Left ventricle myocardium inferior (tissue), 1 donor: ENCODE measurements at regions not wholly inside any gene's neighbourhood (a gene's known extent, or its start where the extent isn't known, plus 50 kb on each side); places are given as distances from the start of the nearest gene placed in this dataset.

Experiments used
- DNase-seq: peaks from one replicate; pipeline ENCODE4 v3.0.0-alpha.2; 2020
- H3K27ac ChIP-seq: fragments of 200-600 bp; replicated peaks from 2 replicates; pipeline ENCODE4 v1.8.0; 2021
- H3K27me3 ChIP-seq: fragments of 200-600 bp; 2 replicates; pipeline ENCODE4 v1.8.0; 2021; ENCODE audit warnings: low read depth
- H3K36me3 ChIP-seq: fragments of 200-600 bp; 2 replicates; pipeline ENCODE4 v1.8.0; 2021
- H3K4me1 ChIP-seq: fragments of 200-600 bp; 2 replicates; pipeline ENCODE4 v1.8.0; 2021
- H3K4me3 ChIP-seq: fragments of 200-600 bp; 2 replicates; pipeline ENCODE4 v1.8.0; 2021; ENCODE audit warnings: mild to moderate bottlenecking, moderate library complexity
- H3K9me3 ChIP-seq: fragments of 200-600 bp; replicated peaks from 2 replicates; pipeline ENCODE4 v1.8.0; 2021
- CTCF ChIP-seq: fragments of 200-600 bp; IDR thresholded peaks from 2 replicates; pipeline ENCODE4 v1.8.0; 2021; ENCODE audit warnings: antibody characterized with exemption, mild to moderate bottlenecking, borderline replicate concordance
- intact Hi-C: fragments of 100-400 bp; cut with micrococcal nuclease; formaldehyde crosslinking; loops from one replicate; pipeline ENCODE4 v1.11.0; 2022
- donor health status: DM: no; HTN: yes; CAD: no; lungs with severe emphysema.

GRCh38 chr4:85166318-85166717 lies 199.8 kb upstream of the WDFY3 start:
- DNase-seq = no peak
- Histone ChIP-seq H3K27ac (no peak overlapping the region), H3K27me3 (no peaks in the 10 kb centered on the region), H3K4me3 (no peak overlapping the region), H3K36me3 (no peaks in the 10 kb centered on the region), H3K4me1 (no peaks in the 10 kb centered on the region), H3K9me3 (peaks cover 15% of the 10 kb centered on the region)
- no peak for TF ChIP-seq CTCF
- intact Hi-C loops = no loop called here

DNA sequence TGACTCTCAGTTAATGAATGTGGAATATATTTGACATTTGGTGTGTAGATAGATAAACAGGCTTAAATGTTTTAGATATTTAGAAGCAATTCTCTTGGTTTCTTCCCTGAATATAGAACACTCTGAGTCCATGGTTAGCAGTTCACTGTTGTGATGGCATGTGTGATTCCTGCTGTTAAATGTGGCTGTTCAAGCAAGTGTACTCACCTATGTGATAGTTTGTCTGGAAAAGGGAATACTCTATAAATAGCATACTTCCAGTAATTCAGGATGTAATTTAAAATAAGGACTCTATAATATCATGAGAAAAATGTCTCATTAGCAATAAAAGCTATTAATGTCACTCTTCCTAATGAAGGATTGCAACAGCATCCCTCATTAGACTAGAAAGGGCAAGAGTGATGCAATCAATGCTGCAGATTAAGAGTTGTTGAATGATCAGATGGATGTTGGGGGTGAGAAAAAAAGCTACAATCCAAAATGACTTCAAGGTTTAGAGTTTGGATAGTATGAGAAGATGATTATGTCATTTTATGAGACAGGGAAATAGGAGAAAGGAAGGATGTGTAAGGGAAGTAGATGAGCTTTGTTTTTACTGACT lies 201.8 kb upstream of the WDFY3 start:
- Histone ChIP-seq H3K27ac (no peak overlapping the region), H3K36me3 (no peaks in the 10 kb centered on the region), H3K9me3 (peaks cover 10% of the 10 kb centered on the region), H3K4me3 (no peak overlapping the region), H3K27me3 (no peaks in the 10 kb centered on the region), H3K4me1 (no peaks in the 10 kb centered on the region)
- no peak for TF ChIP-seq CTCF
- intact Hi-C loops = no loop called here
- DNase-seq = no peak

GRCh38 chr4:85170241-85170640 lies 203.8 kb upstream of the WDFY3 start:
- H3K27me3 ChIP-seq = no peaks in the 10 kb centered on the region
- H3K27ac ChIP-seq = no peak overlapping the region
- no peaks in the 10 kb centered on the region for H3K4me1 ChIP-seq
- no peak for TF ChIP-seq CTCF
- H3K4me3 ChIP-seq = no peak overlapping the region
- no peaks in the 10 kb centered on the region for H3K36me3 ChIP-seq
- DNase-seq = no peak
- H3K9me3 ChIP-seq = peaks cover 5% of the 10 kb centered on the region
- intact Hi-C loops = no loop called here

DNA sequence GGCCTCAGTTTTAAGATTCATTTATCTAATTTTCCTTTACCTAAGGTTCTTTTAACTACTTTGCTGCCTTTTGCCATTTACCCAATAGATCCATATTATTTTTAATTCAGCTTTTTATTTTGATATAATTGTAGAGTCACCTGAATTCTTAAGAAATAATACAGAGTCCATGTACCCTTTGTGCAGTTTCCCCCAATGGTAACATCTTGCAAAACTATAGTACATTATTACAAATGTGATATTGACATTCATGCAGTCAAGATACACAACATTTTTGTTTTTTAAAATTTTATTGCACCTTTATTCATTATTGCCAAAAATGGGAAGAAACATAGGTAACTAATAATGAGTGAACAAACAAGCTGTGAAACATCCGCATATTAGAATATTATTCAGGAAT lies 208.7 kb upstream of the WDFY3 start:
- no peak overlapping the region for H3K27ac ChIP-seq
- no peaks in the 10 kb centered on the region for H3K27me3 ChIP-seq
- no peak for TF ChIP-seq CTCF
- H3K4me1 ChIP-seq = no peaks in the 10 kb centered on the region
- no peaks in the 10 kb centered on the region for H3K36me3 ChIP-seq
- peaks cover 5% of the 10 kb centered on the region for H3K9me3 ChIP-seq
- no peak overlapping the region for H3K4me3 ChIP-seq
- intact Hi-C loops = no loop called here
- no peak for DNase-seq

DNA sequence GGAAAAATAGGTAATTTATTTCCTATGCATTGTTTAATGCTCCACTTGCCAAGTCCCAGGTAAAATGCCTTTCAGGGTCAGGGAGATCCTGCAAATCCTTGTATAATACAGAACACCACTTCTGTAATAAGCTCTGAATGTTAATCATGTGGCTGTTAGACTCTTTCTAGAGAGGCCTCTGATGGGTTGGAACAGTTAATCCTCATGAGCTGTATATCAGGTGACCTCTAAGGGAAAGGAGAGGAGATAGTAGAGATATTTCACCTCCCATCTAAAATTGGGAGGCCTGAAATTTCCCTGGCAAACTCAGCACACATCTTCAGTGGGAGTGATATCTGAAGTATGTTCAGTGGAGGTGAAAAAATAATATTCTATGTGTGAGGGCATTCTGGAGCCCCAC lies 210.6 kb upstream of the WDFY3 start:
- Histone ChIP-seq H3K27ac (no peak overlapping the region), H3K4me3 (no peak overlapping the region), H3K9me3 (peaks cover 5% of the 10 kb centered on the region), H3K4me1 (no peaks in the 10 kb centered on the region), H3K36me3 (no peaks in the 10 kb centered on the region), H3K27me3 (no peaks in the 10 kb centered on the region)
- no peak for DNase-seq
- no peak for TF ChIP-seq CTCF
- intact Hi-C loops = no loop called here

GRCh38 chr4:85177679-85178078 lies 211.2 kb upstream of the WDFY3 start:
- H3K36me3 ChIP-seq = no peaks in the 10 kb centered on the region
- TF ChIP-seq CTCF = no peak

More at GRCh38 chr4:85177679-85178078, 211.2 kb upstream of the WDFY3 start:
- peaks cover 5% of the 10 kb centered on the region for H3K9me3 ChIP-seq
- no peak overlapping the region for H3K27ac ChIP-seq
- no peak overlapping the region for H3K4me3 ChIP-seq
- intact Hi-C loops = no loop called here
- no peaks in the 10 kb centered on the region for H3K4me1 ChIP-seq
- DNase-seq = no peak
- H3K27me3 ChIP-seq = no peaks in the 10 kb centered on the region
